GM18507 (cell line): ENCODE measurements at regions not wholly inside any gene's neighbourhood (a gene's known extent, or its start where the extent isn't known, plus 50 kb on each side); places are given as distances from the start of the nearest gene placed in this dataset.

Experiments used
- DNase-seq: peaks from one replicate; pipeline ENCODE4 v3.0.0; 2011; ENCODE audit warnings: low read depth; ENCODE audit not compliant: insufficient read length; ENCODE audit errors: extremely low spot score
- FAIRE-seq: peaks from 2 replicates; lab custom pipeline; 2011; peaks lifted over from hg19 to GRCh38; lab: Jason Lieb, UNC

- no peak for DNase-seq
- no peak for FAIRE-seq
Observed at GRCh38 chr4:24256066-24256465, 328.3 kb downstream of the DHX15 start.

- DNase-seq (no peak), FAIRE-seq (no peak)
Observed at GRCh38 chr4:24252121-24252520, 332.2 kb downstream of the DHX15 start.

DNA sequence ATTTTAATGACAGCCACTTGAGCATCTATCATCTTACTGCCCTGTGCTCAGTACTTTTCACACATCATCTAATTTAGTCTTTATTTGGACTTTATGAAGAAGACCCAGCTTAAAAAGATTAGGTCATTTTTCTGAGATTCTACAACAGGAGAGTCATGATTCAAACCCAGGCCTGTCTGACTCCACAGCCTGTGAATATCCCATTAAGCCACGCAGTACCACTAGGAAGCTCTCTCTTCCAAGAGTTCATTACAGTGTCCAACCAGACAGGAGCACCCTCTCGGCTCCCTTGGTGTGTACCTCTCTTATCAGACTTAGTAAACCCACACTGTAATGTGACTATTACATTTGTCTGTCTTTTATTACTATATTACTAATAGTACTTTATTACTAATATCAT lies 332.8 kb downstream of the DHX15 start:
- no peak for DNase-seq
- no peak for FAIRE-seq

GRCh38 chr4:24249972-24250371 lies 334.4 kb downstream of the DHX15 start:
- FAIRE-seq (no peak), DNase-seq (no peak)

DNA sequence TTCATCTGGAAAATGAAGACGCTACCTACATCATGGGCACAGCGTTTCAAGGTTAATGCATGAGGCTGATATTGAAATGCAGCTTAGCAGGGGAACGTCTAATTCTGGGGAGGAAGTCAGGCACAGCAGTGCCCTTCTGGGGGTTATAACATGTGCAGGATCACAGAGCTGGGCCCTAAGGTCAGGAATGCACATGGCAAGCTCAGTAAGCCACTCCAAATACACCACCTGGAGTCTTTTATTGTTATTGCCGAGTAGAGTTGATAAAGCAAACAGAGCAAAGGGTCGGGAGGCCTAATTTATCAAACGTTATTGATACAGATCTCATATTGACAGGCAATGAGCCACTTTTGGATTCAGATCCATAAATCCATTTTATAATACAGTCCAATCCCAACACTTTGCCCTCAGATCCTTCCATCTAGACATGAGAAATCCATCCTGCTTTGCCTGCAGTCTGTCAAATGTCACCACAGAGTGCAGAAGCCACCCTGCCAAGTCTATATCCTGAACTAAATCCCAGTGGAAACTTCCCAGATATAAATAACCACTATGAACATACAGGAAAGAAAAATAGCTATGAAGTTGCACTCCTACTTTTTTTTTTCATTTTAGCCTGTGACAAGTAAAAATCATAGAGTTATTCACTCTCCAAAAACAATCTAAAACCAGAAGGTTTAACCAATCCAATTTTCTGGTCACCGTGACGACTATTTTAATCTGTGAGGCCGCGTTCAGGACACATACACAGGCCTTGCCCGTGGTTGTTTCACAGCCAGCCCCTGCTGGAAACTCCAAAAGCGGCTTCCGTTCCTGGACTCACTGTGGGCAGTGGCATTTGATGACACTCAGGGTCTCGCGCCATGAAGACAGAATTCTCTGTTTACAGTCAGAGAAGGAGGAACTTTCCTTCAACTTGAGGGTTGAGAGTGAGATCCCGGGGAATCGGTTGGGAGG lies 335.4 kb downstream of the DHX15 start:
- no peak for DNase-seq
- FAIRE-seq, result no peak

DNA sequence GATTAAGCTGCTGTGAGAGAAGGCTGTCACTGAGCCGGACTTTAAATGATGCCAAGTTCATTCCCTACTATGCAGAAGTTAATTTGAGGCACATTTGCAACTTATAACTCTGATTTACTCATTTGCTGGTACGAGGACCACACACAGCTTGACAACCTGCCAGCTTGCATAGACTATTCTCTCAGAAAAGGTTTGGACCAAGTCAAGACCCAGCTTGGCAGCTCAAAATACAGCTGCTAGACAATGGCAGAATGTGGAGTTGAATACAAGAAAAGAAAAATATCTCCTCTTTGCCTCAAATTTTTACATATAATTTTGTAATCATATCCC lies 338.9 kb downstream of the DHX15 start:
- FAIRE-seq, result no peak
- no peak for DNase-seq

- FAIRE-seq (no peak), DNase-seq (no peak)
Observed at GRCh38 chr4:24244663-24245490, 339.5 kb downstream of the DHX15 start.

DNA sequence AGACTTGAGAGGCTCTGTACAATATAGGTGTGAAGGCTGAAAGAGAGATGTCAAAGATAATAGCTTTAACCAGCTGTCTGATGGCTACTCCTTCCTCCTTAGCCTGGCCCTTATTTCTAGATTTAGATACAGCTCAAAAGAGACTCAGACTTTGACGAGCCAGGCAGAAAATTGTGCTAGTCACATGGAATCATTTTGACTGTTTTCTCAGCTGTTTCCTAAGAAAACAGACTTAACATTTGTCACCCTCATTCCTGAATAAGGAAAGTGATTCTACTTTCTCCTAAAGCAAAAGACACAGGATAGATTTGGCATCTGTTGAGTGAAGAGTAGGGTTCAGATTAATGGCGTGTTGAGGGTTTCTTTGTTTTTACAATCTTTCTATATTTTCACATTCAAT lies 340.7 kb downstream of the DHX15 start:
- FAIRE-seq (no peak), DNase-seq (no peak)

DNA sequence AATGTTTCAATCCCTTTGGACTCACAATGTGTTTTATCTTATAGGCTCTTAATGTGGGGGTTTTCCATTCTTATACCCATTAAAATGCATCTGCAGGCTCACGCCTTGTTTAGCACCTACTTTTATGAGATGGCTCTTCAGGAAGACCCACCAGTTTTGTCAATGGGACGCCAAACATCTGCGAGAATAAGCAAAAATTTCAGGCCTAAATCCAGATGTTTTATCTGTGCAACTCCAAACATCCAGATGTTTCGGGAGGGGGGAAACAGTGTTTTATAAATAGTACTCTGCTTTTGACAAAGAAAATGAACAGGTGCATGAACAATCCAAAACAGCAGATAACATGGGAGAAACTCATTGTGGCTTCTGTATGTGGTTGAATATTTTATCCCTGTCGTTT lies 342.8 kb downstream of the DHX15 start:
- DNase-seq (no peak), FAIRE-seq (no peak)

DNA sequence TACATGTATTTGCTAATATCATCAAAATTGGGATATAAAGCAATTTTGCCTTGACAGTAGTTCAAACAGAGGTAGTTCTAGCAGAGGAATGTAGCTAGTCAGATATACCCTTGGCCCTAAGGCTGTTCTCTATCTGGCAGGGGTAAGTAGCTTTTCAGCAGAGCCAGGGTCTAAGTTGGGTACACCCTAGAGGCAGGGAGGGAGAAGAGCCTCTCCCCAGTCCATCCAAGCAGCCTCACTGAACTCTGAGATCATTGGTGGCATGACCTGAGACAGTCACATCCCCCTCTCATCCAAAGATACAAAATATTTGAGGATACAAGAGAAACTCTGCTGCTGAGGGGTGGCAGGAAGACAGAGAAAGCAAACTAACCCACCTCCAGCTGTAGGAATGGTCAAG lies 343.7 kb downstream of the DHX15 start:
- FAIRE-seq (no peak), DNase-seq (no peak)

GRCh38 chr4:24237709-24238108 lies 346.6 kb downstream of the DHX15 start:
- DNase-seq (no peak), FAIRE-seq (no peak)

DNA sequence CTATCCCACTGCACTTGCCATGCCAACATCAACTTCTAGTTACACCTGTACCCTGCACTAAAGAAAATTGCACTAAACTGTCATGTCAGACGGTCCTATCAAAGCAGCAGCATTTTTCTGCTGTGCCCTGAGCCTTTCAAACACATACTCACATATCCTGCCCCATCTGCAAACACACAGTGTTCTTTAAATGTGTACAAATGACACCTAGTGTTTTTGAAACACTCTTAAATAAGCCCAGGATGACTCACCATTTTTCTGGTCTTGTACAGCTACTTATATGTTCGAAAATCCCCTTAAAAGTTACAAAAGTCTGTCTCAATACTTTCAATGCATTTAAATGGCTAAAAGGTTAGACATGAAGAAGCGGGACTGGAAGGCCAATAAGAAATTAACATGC lies 346.7 kb upstream of the PPARGC1A start:
- no peak for DNase-seq
- no peak for FAIRE-seq

GRCh38 chr4:24236120-24236519 lies 346.3 kb upstream of the PPARGC1A start:
- DNase-seq (no peak), FAIRE-seq (no peak)

DNA sequence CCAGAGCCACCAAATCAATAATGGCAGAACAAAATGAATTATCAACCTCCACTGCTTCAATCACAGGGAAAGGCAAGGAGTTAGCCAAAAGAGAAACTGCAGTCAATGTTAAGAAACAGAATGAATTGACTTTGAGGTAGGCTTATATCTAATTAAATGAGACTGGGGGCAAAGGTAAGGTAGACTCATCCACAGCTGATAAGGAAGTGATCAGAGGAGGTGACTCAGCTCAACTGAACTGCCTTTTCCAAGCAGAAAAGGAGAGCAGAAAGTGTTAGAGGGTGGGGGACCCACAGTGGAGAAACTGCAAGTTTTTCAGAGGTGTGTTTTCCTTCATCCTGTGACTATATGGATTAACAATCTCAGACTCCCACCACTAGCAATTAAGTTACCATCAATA lies 345.8 kb upstream of the PPARGC1A start:
- no peak for FAIRE-seq
- DNase-seq, result no peak

DNA sequence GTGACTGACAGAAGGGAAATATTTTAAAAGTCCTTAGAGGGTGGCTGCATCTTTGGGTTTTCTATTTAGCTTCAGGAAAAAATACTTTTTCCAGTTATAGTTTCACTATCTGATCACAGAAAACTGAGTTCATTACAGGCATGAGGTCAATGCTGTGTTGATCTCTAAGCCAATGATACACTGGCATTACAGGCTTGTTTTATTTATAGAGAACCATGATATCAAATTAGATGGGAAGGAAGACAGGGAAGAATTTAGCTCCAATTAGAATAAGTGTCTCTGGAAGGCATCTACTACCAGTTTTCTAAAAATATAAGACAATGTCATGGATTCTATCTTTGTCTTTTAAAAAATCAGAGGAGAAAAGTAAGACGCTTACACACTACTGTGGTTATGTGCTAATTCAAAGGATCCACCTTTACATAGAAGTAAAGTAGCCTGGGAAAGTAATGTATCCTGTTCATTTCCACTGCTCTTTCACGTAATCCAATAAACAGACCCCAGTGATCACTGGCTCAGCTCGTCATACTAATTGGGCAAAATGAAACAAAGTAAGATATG lies 344.5 kb upstream of the PPARGC1A start:
- no peak for DNase-seq
- no peak for FAIRE-seq

DNA sequence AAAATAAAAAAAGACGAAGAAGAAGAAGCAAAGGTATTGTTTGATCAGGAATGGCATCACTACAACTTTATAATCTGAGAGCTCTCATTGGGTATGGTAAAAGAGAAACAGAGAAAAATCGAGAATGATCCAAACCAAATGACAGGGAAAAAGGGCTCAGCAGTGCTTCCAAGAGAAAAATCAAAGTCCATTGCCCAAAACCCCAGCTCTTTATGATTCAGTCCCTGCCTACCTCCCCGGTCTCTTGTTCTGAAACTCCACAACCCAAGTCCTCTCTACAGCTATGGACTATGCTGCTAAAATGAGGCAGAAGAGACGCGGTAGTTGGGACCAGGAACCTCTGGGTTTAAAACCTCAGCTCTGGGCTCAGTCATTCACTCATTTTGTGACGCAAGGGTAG lies 341.1 kb upstream of the PPARGC1A start:
- FAIRE-seq (no peak), DNase-seq (no peak)

GRCh38 chr4:24229978-24230377 lies 340.1 kb upstream of the PPARGC1A start:
- FAIRE-seq (no peak), DNase-seq (no peak)

DNA sequence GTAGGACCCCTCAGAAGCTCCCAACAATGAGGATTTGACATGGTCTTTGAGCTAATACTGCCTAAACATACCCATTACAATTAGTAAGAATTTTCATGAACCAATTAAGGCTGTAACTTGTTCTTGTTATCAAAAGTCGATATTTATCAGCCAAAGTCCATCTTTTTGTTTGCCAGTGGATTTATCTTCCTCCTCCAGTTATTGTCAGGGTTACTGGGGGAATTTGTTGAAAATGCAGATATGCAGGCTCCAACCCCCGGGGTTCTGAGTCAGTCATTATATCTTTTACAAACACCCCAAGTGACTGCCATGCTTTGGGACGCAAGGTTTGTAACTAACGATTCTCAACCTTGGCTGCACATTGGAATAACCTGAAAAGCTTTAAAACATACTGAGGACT lies 338.8 kb upstream of the PPARGC1A start:
- DNase-seq, result no peak
- FAIRE-seq, result no peak

DNA sequence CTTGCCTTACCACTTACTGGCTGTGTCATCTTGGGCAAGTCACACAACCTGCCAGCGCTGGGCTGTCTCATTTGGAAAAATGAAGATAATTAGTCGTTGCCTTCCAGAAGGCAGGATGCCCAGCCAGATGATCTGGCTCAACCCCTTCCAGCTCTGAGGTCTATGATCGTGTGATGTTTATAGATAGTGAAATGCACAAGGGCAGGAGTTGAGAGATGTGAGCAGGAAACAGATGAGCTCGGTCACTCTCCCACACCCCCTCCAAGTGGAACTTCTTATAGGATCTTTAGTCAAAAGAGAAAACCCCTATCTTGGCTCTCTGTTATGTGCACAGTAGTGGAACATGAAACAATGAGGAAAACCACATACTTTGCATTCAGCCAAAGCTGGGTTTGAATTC lies 336.8 kb upstream of the PPARGC1A start:
- DNase-seq, result no peak
- FAIRE-seq, result no peak

DNA sequence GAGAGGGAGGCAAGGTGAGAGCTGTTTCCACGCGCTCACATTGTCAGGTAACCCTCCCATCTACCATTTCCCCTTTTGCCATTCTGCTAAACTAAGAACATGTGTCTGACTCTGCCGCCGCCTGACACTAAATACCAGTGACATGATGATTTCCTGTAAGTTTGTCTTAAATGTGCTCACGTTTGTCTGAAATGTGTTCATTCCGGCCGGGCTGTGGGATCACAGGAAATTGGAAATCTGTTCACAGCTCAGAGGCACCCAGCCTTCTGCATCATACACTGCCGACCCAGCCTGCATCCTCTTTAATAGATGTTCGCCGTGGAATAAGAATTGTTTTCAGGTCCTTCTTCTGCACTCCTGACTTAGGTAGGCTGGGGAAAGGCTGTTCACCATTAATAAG lies 336.2 kb upstream of the PPARGC1A start:
- FAIRE-seq (no peak), DNase-seq (no peak)

- no peak for DNase-seq
- no peak for FAIRE-seq
Observed at GRCh38 chr4:24224446-24224845, 334.6 kb upstream of the PPARGC1A start.
